ENCODE measurements at regions not wholly inside any gene's neighbourhood (a gene's known extent, or its start where the extent isn't known, plus 50 kb on each side); places are given as distances from the start of the nearest gene placed in this dataset.

DNA sequence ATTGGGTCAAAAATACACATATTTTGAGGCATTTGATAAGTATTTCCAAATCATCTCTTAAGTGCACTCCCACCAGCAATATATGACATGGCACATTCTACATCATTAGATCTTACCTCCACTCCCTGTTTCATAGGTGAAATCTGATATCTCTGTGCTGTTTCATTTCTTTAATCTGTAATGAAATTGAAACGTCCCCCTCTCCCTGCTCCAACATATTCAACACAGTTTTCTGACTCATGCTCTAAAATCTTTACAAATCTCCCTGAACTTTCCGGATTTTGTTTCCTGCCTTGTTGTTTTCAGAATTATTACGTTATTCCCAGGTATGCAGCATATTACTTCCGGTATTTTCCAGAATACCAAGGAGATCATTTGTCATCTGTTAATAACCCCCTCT lies 66.1 kb upstream of the AKT3 start:
- no peak for DNase-seq (ENCODE audit: low read depth)

- DNase-seq (ENCODE audit: low read depth): no peak
Observed at GRCh38 chr1:243912347-243912746, 62.3 kb upstream of the AKT3 start.

DNA sequence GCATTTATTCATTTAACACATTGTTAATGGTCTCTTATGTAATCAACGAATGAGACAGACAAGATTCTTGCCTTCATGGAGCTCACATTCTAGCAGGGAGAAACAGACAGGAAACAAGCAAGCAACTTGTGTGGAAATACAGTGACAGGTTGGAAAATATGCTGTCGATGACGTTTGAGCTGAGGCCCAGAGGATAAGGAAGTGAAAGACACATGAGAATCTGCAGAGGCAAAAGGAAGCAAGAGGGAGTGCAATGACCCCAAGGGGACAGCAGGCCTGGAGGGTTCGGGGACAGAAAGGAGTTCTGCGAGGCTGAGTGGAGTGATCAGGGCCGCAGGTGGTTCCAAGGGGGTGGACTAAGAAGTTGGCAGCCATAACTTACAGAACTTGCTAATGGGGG lies 60.6 kb upstream of the AKT3 start:
- no peak for DNase-seq (ENCODE audit: low read depth)

DNA sequence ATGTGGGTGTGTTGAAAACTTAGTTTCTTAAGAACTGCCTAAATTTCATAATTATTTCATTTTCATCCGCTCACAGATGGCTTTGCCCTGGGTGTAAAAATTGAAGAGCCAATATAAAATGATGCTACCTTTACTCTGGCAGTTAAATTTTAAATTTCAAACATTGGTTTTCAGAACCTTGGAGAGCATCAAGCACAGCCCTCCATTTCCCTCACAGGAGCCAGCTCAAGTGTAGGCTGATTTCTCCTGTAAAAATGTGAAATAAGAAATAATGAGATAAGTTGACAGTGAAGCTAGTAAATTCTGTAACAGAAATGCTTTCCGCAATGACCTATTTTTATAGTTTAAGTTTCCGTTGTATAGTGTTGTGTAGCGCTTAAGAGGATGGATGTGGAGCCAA lies 53.9 kb upstream of the AKT3 start:
- DNase-seq (ENCODE audit: low read depth): no peak

DNA sequence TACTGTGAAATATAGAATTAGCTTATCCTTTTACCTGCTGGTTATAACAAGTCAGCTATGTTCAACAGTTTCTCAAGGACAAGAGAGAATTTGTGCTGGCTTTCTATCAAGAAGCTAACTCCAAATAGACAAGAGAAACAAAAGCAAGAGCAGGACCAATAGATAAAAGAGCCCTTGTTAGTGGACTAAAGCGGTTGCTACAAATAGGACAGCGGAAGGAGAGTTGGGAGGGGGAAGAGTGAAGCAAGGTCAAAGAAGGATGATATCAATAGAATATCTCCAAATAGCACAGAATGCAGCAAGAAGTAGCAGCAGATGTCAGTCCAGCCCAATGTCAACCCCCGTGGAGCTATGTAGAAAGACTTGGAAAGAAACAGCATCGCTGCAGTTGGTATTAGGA lies 53.0 kb upstream of the AKT3 start:
- no peak for DNase-seq (ENCODE audit: low read depth)

GRCh38 chr1:243902100-243902499 lies 52.1 kb upstream of the AKT3 start:
- no peak for DNase-seq (ENCODE audit: low read depth)

Data from stimulated activated CD8-positive, alpha-beta memory T cell treated with anti-CD3 and anti-CD28 coated beads, Interleukin-4, amount 100 ng/mL, for 24 hours (primary cell).